ENCODE measurements at regions not wholly inside any gene's neighbourhood (a gene's known extent, or its start where the extent isn't known, plus 50 kb on each side); places are given as distances from the start of the nearest gene placed in this dataset.

GRCh38 chr5:86070719-86071118, 547.0 kb upstream of the COX7C start:
- H3K36me3 ChIP-seq (ENCODE audit: control insufficient read depth, insufficient read depth, low read length): no peaks in the 10 kb centered on the region
- H3K9me1 ChIP-seq (ENCODE audit: control insufficient read depth, insufficient read depth, low read length): no peaks in the 10 kb centered on the region
- TF ChIP-seq ZNF212 (CRISPR knock-in tag; IDR thresholded peaks at IDR 0.05): no peak
- no peak for TF ChIP-seq RNF219 (CRISPR knock-in tag; IDR thresholded peaks at IDR 0.05)
- TF ChIP-seq SREBF2 (CRISPR knock-in tag; IDR thresholded peaks at IDR 0.05): no peak
- no peak for TF ChIP-seq MAX (CRISPR knock-in tag; IDR thresholded peaks at IDR 0.05)
- TF ChIP-seq CC2D1A (IDR thresholded peaks at IDR 0.05): no peak
- TF ChIP-seq COPS2 (conservative IDR thresholded peaks at IDR 0.05): no peak
- no peak for TF ChIP-seq MAFF (IDR thresholded peaks at IDR 0.05; ENCODE audit: low read length)
- TF ChIP-seq MNT (conservative IDR thresholded peaks at IDR 0.05): no peak
- no peak for TF ChIP-seq ZMIZ1 (IDR thresholded peaks at IDR 0.05; ENCODE audit: low read depth in 2 of 2, low read length in 2 of 2)
- no peak for TF ChIP-seq ZNF507 (tag; conservative IDR thresholded peaks at IDR 0.05)
- TF ChIP-seq ZNF589 (CRISPR knock-in tag; IDR thresholded peaks at IDR 0.05; ENCODE audit: low read depth): no peak
- no peak for TF ChIP-seq MEIS2 (IDR thresholded peaks at IDR 0.05; ENCODE audit: partially characterized antibody)
- TF ChIP-seq ELF4 (CRISPR knock-in tag; IDR thresholded peaks at IDR 0.05): no peak
- TF ChIP-seq PKNOX1 (IDR thresholded peaks at IDR 0.05): no peak
- no peak for TF ChIP-seq NR2F6 (CRISPR knock-in tag; IDR thresholded peaks at IDR 0.05)
- TF ChIP-seq DACH1 (IDR thresholded peaks at IDR 0.05; ENCODE audit: partially characterized antibody): no peak
- ChIA-PET CTCF (ENCODE audit: low intra/inter-chr PET ratio) (no interaction called here), POLR2A (no interaction called here)
- no peak for DNase-seq (ENCODE audit: extremely low read depth in 1 of 4, low spot score in 3 of 4)
- intact Hi-C loops (cut with micrococcal nuclease) (no loop called here), in situ Hi-C loops (cut with MboI) (no loop called here)
- H3K4me1 ChIP-seq (replicated peaks in 1 of 2; ENCODE audit: control insufficient read depth in 2 of 2, insufficient read depth in 2 of 2, low read length in 2 of 2): no peaks in the 10 kb centered on the region
- H2AFZ ChIP-seq (ENCODE audit: low read depth, low read length): no peak overlapping the region
- no peaks in the 10 kb centered on the region for H3K79me2 ChIP-seq (ENCODE audit: control insufficient read depth, insufficient read depth, low read length)
- FAIRE-seq: no peak
- H3K9me3 ChIP-seq (replicated peaks; ENCODE audit: control insufficient read depth, insufficient read depth, low read depth, low read length): no peaks in the 10 kb centered on the region
- H3K27ac ChIP-seq (ENCODE audit: extremely low read depth, low read depth, low read length): no peak overlapping the region
- no peak overlapping the region for H3K4me2 ChIP-seq (ENCODE audit: insufficient read depth, low read length)
- no peaks in the 10 kb centered on the region for H4K20me1 ChIP-seq (replicated peaks; ENCODE audit: control insufficient read depth, insufficient read depth, low read length)
- H3K27me3 ChIP-seq (ENCODE audit: control insufficient read depth in 2 of 2, insufficient read depth in 2 of 2, low read length in 2 of 2): no peaks in the 10 kb centered on the region
- no peak overlapping the region for H3K9ac ChIP-seq (ENCODE audit: insufficient read depth in 1 of 2, low read depth in 2 of 2, low read length in 2 of 2)
- no peak overlapping the region for H3K4me3 ChIP-seq
- WGBS (ENCODE audit: insufficient coverage, low coverage, missing lambda C conversion rate): 0% methylated on average over 1 of the region's 1 CpG
- BruUV-seq (replicated peaks): no TSS peak
- no peak for ATAC-seq
